Superior temporal gyrus (tissue), 1 donor: ENCODE measurements at regions not wholly inside any gene's neighbourhood (a gene's known extent, or its start where the extent isn't known, plus 50 kb on each side); places are given as distances from the start of the nearest gene placed in this dataset.

ENCODE experiments used
- DNase-seq: peaks from one replicate; pipeline ENCODE4 v3.0.0-alpha.2; 2016; ENCODE audit errors: extremely low spot score

GRCh38 chr4:156238171-156238570, 284.5 kb upstream of the CTSO start:
- no peak for DNase-seq

- no peak for DNase-seq
Observed at GRCh38 chr4:156237231-156237630, 283.6 kb upstream of the CTSO start.

- DNase-seq = no peak
Observed at GRCh38 chr4:156230176-156230575, 276.5 kb upstream of the CTSO start.

GRCh38 chr4:156228676-156229075, 275.0 kb upstream of the CTSO start:
- DNase-seq = no peak

GRCh38 chr4:156227321-156227720, 273.7 kb upstream of the CTSO start:
- no peak for DNase-seq

- DNase-seq = no peak
Observed at GRCh38 chr4:156223985-156224384, 270.3 kb upstream of the CTSO start.

- no peak for DNase-seq
Observed at GRCh38 chr4:156217236-156217635, 263.6 kb upstream of the CTSO start.

GRCh38 chr4:156201050-156201449, 247.4 kb upstream of the CTSO start:
- DNase-seq = no peak

- DNase-seq = no peak
Observed at GRCh38 chr4:156198511-156198910, 244.8 kb upstream of the CTSO start.

GRCh38 chr4:156197216-156197615, 243.6 kb upstream of the CTSO start:
- no peak for DNase-seq

GRCh38 chr4:156196722-156197121, 243.1 kb upstream of the CTSO start:
- DNase-seq = no peak

GRCh38 chr4:156195914-156196313, 242.2 kb upstream of the CTSO start:
- DNase-seq = no peak

- DNase-seq = no peak
Observed at GRCh38 chr4:156194896-156195295, 241.2 kb upstream of the CTSO start.

- peak; percentile 75 for DNase-seq
Observed at GRCh38 chr4:156193800-156194199, 240.1 kb upstream of the CTSO start.

GRCh38 chr4:156193106-156193505, 239.4 kb upstream of the CTSO start:
- no peak for DNase-seq

- DNase-seq = no peak
Observed at GRCh38 chr4:156192033-156192432, 238.4 kb upstream of the CTSO start.

- DNase-seq = no peak
Observed at GRCh38 chr4:156191044-156191781, 237.5 kb upstream of the CTSO start.

- no peak for DNase-seq
Observed at GRCh38 chr4:156190615-156191014, 236.9 kb upstream of the CTSO start.

GRCh38 chr4:156188596-156188995, 234.9 kb upstream of the CTSO start:
- no peak for DNase-seq

GRCh38 chr4:156186111-156186510, 232.4 kb upstream of the CTSO start:
- no peak for DNase-seq

GRCh38 chr4:156185514-156186055, 231.9 kb upstream of the CTSO start:
- no peak for DNase-seq

GRCh38 chr4:156182269-156182668, 228.6 kb upstream of the CTSO start:
- no peak for DNase-seq

GRCh38 chr4:156177941-156178340, 224.3 kb upstream of the CTSO start:
- no peak for DNase-seq

- no peak for DNase-seq
Observed at GRCh38 chr4:156176896-156177295, 223.2 kb upstream of the CTSO start.
